ENCODE measurements at regions not wholly inside any gene's neighbourhood (a gene's known extent, or its start where the extent isn't known, plus 50 kb on each side); places are given as distances from the start of the nearest gene placed in this dataset.

- no peak for TF ChIP-seq CTCF (conservative IDR thresholded peaks at IDR 0.05)
- no peak overlapping the region for H3K27ac ChIP-seq
Observed at GRCh38 chr10:61318429-61318828, 134.8 kb downstream of the TMEM26 start.

GRCh38 chr10:61317706-61318105 lies 135.5 kb downstream of the TMEM26 start:
- TF ChIP-seq CTCF (conservative IDR thresholded peaks at IDR 0.05): no peak
- H3K27ac ChIP-seq: no peak overlapping the region

- H3K27ac ChIP-seq: no peak overlapping the region
- TF ChIP-seq CTCF (conservative IDR thresholded peaks at IDR 0.05): no peak
Observed at GRCh38 chr10:61316676-61317265, 136.4 kb downstream of the TMEM26 start.

- TF ChIP-seq CTCF (conservative IDR thresholded peaks at IDR 0.05): no peak
- no peak overlapping the region for H3K27ac ChIP-seq
Observed at GRCh38 chr10:61314273-61314672, 138.9 kb downstream of the TMEM26 start.

- no peak overlapping the region for H3K27ac ChIP-seq
- TF ChIP-seq CTCF (conservative IDR thresholded peaks at IDR 0.05): no peak
Observed at GRCh38 chr10:61313460-61313859, 139.7 kb downstream of the TMEM26 start.

- TF ChIP-seq CTCF (conservative IDR thresholded peaks at IDR 0.05): no peak
- H3K27ac ChIP-seq: no peak overlapping the region
Observed at GRCh38 chr10:61304746-61305145, 148.4 kb downstream of the TMEM26 start.

- TF ChIP-seq CTCF (conservative IDR thresholded peaks at IDR 0.05): no peak
- H3K27ac ChIP-seq: no peak overlapping the region
Observed at GRCh38 chr10:61302124-61302523, 151.1 kb downstream of the TMEM26 start.

All from VCaP (cell line).